ENCODE measurements at regions not wholly inside any gene's neighbourhood (a gene's known extent, or its start where the extent isn't known, plus 50 kb on each side); places are given as distances from the start of the nearest gene placed in this dataset.

DNA sequence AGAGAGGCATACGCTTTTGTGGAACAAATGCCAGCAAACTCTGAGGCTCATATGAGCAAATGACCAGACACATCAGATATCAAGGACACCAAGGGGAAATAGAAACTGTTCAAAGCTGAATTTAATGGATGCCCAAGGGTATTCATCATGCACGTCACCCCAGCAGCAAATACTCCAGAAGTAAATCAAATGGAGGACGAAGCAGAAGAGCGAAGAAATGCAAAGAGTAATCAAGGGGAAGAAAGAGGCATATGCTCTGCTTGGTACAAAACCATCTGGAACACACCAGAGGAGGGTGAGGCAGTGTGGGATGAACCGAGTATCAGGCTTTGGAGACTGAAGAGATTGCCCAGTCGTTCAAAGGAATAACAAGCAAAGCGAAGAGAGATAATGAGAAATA is 232.6 kb upstream of the EGLN3 start:
- TF ChIP-seq EZH2 (IDR thresholded peaks at IDR 0.05), result no peak
- TF ChIP-seq, protein P1, sequence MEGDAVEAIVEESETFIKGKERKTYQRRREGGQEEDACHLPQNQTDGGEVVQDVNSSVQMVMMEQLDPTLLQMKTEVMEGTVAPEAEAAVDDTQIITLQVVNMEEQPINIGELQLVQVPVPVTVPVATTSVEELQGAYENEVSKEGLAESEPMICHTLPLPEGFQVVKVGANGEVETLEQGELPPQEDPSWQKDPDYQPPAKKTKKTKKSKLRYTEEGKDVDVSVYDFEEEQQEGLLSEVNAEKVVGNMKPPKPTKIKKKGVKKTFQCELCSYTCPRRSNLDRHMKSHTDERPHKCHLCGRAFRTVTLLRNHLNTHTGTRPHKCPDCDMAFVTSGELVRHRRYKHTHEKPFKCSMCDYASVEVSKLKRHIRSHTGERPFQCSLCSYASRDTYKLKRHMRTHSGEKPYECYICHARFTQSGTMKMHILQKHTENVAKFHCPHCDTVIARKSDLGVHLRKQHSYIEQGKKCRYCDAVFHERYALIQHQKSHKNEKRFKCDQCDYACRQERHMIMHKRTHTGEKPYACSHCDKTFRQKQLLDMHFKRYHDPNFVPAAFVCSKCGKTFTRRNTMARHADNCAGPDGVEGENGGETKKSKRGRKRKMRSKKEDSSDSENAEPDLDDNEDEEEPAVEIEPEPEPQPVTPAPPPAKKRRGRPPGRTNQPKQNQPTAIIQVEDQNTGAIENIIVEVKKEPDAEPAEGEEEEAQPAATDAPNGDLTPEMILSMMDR (IDR thresholded peaks at IDR 0.05), result no peak
